HCT116 (cell line): ENCODE measurements at regions not wholly inside any gene's neighbourhood (a gene's known extent, or its start where the extent isn't known, plus 50 kb on each side); places are given as distances from the start of the nearest gene placed in this dataset.

Experiments
- ATAC-seq: fragments of 200-7000 bp; cut with Tn5 transposase; 2 replicates; pipeline ENCODE4 v1.9.1; 2020; ENCODE audit warnings: mild to moderate bottlenecking, moderate library complexity
- BruUV-seq: library from RNA; stranded (reverse); fragments of 400-500 nt; replicated peaks from 2 replicates; lab custom pipeline; 2021; lab: Mats Ljungman, UMichigan
- CTCF ChIA-PET: fragments of 300-600 bp; sonication (Branson Sonifier 250); formaldehyde crosslinking; loops from one replicate; lab custom pipeline; 2021; ENCODE audit warnings: antibody characterized with exemption; lab: Charles Lee
- POLR2A ChIA-PET: fragments of 300-600, 350-600 bp; sonication (Branson Sonifier 250); formaldehyde crosslinking; loops from one replicate; lab custom pipeline; 2021; ENCODE audit warnings: antibody characterized with exemption; lab: Charles Lee
- RAD21 ChIA-PET, 2 experiments: fragments of 300-600 bp; sonication (Branson Sonifier 250); formaldehyde crosslinking; loops; one replicate each; lab custom pipeline; 2023; ENCODE audit warnings: low total read pairs in 2 of 2; ENCODE audit not compliant: uncharacterized antibody in 2 of 2, unreplicated experiment in 2 of 2, low non-redundant PET in 1 of 2; lab: Charles Lee
- DNase-seq: peaks from one replicate; pipeline ENCODE4 v3.0.0-alpha.2; 2010; ENCODE audit warnings: low read depth, low spot score
- H2AFZ ChIP-seq: fragments of 200-600 bp; shearing (Covaris generic), sonication (generic); 2 replicates; pipeline ENCODE4 v1.6.1; 2017; ENCODE audit warnings: low read depth, mixed run types, mixed read lengths, antibody characterized with exemption, low read length; ENCODE audit not compliant: poor library complexity, severe bottlenecking
- H3K27ac ChIP-seq: 2 replicates; pipeline ENCODE4 v1.5.1; 2012; ENCODE audit warnings: low read depth, low read length
- H3K27me3 ChIP-seq: fragments of 200-600 bp; sonication (generic); 2 replicates; pipeline ENCODE4 v1.6.1; 2016; ENCODE audit warnings: mixed run types, low read length, mixed read lengths; ENCODE audit not compliant: insufficient read depth
- H3K36me3 ChIP-seq, 2 experiments: fragments of 200-500 bp in 1 of 2; fragments of 200-600 bp in 1 of 2; sonication (Bioruptor generic) in 1 of 2; sonication (generic) in 1 of 2; 2 replicates each; pipeline versions ENCODE4 v1.5.1 to v1.6.1; 2014 to 2016; ENCODE audit warnings: low read length in 2 of 2, inconsistent platforms in 1 of 2, mixed read lengths in 1 of 2, mixed run types in 1 of 2; ENCODE audit not compliant: insufficient read depth in 2 of 2, control insufficient read depth in 1 of 2
- H3K4me1 ChIP-seq, 2 experiments: fragments of 200-600 bp in 1 of 2; sonication (generic) in 1 of 2; 2 replicates each; pipeline versions ENCODE4 v1.5.1 to v1.6.1; 2012 to 2017; ENCODE audit warnings: low read length in 2 of 2, inconsistent platforms in 1 of 2, mild to moderate bottlenecking in 1 of 2, mixed read lengths in 1 of 2, mixed run types in 1 of 2, moderate library complexity in 1 of 2; ENCODE audit not compliant: insufficient read depth in 2 of 2, control insufficient read depth in 1 of 2
- H3K4me2 ChIP-seq: fragments of 200-600 bp; sonication (generic); 2 replicates; pipeline ENCODE4 v1.6.1; 2017; ENCODE audit warnings: mixed run types, low read length, mixed read lengths
- H3K4me3 ChIP-seq, 2 experiments: fragments of 200-600 bp in 1 of 2; sonication (generic) in 1 of 2; replicated peaks in 1 of 2; 2 replicates each; pipeline ENCODE4 v1.5.1; 2011 to 2016; ENCODE audit warnings: low read length in 2 of 2, control low read depth in 1 of 2, low read depth in 1 of 2, mild to moderate bottlenecking in 1 of 2, mixed read lengths in 1 of 2, mixed run types in 1 of 2
- H3K79me2 ChIP-seq: fragments of 200-600 bp; sonication (generic); 2 replicates; pipeline ENCODE4 v1.6.1; 2017; ENCODE audit warnings: mild to moderate bottlenecking, mixed run types, low read length, moderate library complexity, mixed read lengths; ENCODE audit not compliant: insufficient read depth
- H3K9ac ChIP-seq: fragments of 200-600 bp; sonication (generic); 2 replicates; pipeline ENCODE4 v1.6.1; 2016; ENCODE audit warnings: low read length, mixed read lengths
- H3K9me2 ChIP-seq: fragments of 200-600 bp; sonication (generic), shearing (Covaris generic); 2 replicates; pipeline ENCODE4 v1.6.1; 2017; ENCODE audit warnings: mixed run types, mild to moderate bottlenecking, moderate library complexity; ENCODE audit not compliant: insufficient read depth
- H3K9me3 ChIP-seq, 2 experiments: fragments of 200-500 bp in 1 of 2; fragments of 200-600 bp in 1 of 2; sonication (Bioruptor generic) in 1 of 2; sonication (generic) in 1 of 2; 2 replicates each; pipeline ENCODE4 v1.6.1; 2014 to 2017; ENCODE audit warnings: low read length in 2 of 2, mixed read lengths in 2 of 2, inconsistent platforms in 1 of 2, low read depth in 1 of 2, mild to moderate bottlenecking in 1 of 2, mixed run types in 1 of 2, moderate library complexity in 1 of 2; ENCODE audit not compliant: control insufficient read depth in 1 of 2, insufficient read depth in 1 of 2
- H4K20me1 ChIP-seq: fragments of 200-600 bp; sonication (generic), shearing (Covaris generic); 2 replicates; pipeline ENCODE4 v1.6.1; 2017; ENCODE audit warnings: mixed run types, mild to moderate bottlenecking, moderate library complexity; ENCODE audit not compliant: insufficient read depth
- CBX3 ChIP-seq: IDR thresholded peaks from 2 replicates; pipeline ENCODE4 v1.6.1; 2012; ENCODE audit warnings: low read depth
- CEBPB ChIP-seq: IDR thresholded peaks from 2 replicates; pipeline ENCODE4 v1.6.1; 2012; ENCODE audit warnings: low read depth
- EGR1 ChIP-seq: IDR thresholded peaks from 2 replicates; pipeline ENCODE4 v1.6.1; 2012; ENCODE audit warnings: low read depth
- ELF1 ChIP-seq: IDR thresholded peaks from 2 replicates; pipeline ENCODE4 v1.6.1; 2012; ENCODE audit warnings: low read depth, borderline replicate concordance
- EZH2 ChIP-seq: fragments of 200-600 bp; sonication (generic); IDR thresholded peaks from 2 replicates; pipeline ENCODE4 v1.6.1; 2017; ENCODE audit warnings: antibody characterized with exemption, mixed run types
- FOSL1 ChIP-seq: IDR thresholded peaks from 2 replicates; pipeline ENCODE4 v1.6.1; 2012; ENCODE audit warnings: low read depth
- JUND ChIP-seq: IDR thresholded peaks from 2 replicates; pipeline ENCODE4 v1.6.1; 2012
- POLR2A ChIP-seq: IDR thresholded peaks from 2 replicates; pipeline ENCODE4 v1.7.0; 2011; ENCODE audit warnings: borderline replicate concordance; ENCODE audit not compliant: insufficient read depth, insufficient read length; ENCODE audit errors: extremely low read depth
- POLR2AphosphoS5 ChIP-seq: IDR thresholded peaks from 2 replicates; pipeline ENCODE4 v1.6.1; 2011; ENCODE audit warnings: mild to moderate bottlenecking, low read depth, low read length, moderate library complexity
- RAD21 ChIP-seq: IDR thresholded peaks from 2 replicates; pipeline ENCODE4 v1.6.1; 2012; ENCODE audit warnings: low read depth, mild to moderate bottlenecking
- SIN3A ChIP-seq: IDR thresholded peaks from 2 replicates; pipeline ENCODE4 v1.6.1; 2012; ENCODE audit warnings: low read depth
- SP1 ChIP-seq: IDR thresholded peaks from 2 replicates; pipeline ENCODE4 v1.6.1; 2012; ENCODE audit warnings: low read depth
- SRF ChIP-seq: IDR thresholded peaks from 2 replicates; pipeline ENCODE4 v1.6.1; 2012; ENCODE audit warnings: low read depth
- YY1 ChIP-seq: IDR thresholded peaks from 2 replicates; pipeline ENCODE4 v1.6.1; 2011; ENCODE audit warnings: low read length, low read depth, moderate library complexity, mild to moderate bottlenecking; ENCODE audit not compliant: insufficient replicate concordance; ENCODE audit errors: extremely low read depth
- intact Hi-C: fragments of 100-400 bp; cut with micrococcal nuclease; formaldehyde crosslinking; loops from 2 replicates; pipeline ENCODE4 v1.10.0; 2022
- TF ChIP-seq, protein P1 (sequence below), 3 experiments: fragments of 200-600 bp in 1 of 3; sonication (generic) in 1 of 3; IDR thresholded peaks in 2 of 3; conservative IDR thresholded peaks in 1 of 3; 2 replicates each; pipeline ENCODE4 v1.5.1; 2012 to 2017; ENCODE audit warnings: low read depth in 2 of 3, low read length in 2 of 3, antibody characterized with exemption in 1 of 3, borderline replicate concordance in 1 of 3, control low read depth in 1 of 3, mild to moderate bottlenecking in 1 of 3, mixed read lengths in 1 of 3, mixed run types in 1 of 3, moderate library complexity in 1 of 3; ENCODE audit not compliant: insufficient read depth in 1 of 3
- TF ChIP-seq, protein P2 (sequence below): IDR thresholded peaks from 2 replicates; pipeline ENCODE4 v1.6.1; 2012
- TF ChIP-seq, protein P3 (sequence below): IDR thresholded peaks from 2 replicates; pipeline ENCODE4 v1.6.1; 2011; ENCODE audit warnings: mild to moderate bottlenecking, low read length, moderate library complexity; ENCODE audit not compliant: insufficient replicate concordance; ENCODE audit errors: extremely low read depth

DNA sequence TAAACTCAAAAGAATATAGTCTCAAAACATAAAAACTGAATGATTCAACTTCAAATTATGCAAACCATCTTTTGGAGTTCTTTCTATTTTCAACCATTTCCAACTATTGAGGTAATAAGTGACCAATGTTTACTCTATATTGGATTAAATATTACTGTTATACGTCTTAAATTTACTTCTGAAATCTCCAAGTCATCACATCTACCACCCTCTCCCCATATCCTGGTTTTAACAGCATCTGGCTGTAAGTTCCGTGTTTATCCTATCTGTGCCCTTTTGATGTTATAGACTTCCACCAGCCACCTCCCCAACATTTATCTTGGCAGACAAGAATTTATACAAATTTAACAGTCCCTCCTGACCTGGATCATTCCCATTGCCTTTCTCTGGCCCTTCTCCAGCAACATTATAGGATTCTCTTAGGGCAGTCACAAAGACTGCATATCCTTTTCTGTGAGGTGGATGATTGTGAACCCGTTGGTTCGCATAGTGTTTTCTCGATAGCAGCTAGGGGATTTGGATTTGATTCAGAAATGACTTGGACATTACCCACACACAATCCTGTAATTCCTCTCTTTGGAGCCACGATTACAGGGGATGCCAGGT, 313.4 kb upstream of the FMN2 start:
- Histone ChIP-seq H3K9ac (no peak overlapping the region), H3K4me1 (no peaks in the 10 kb centered on the region), H3K27me3 (no peaks in the 10 kb centered on the region), H4K20me1 (no peaks in the 10 kb centered on the region), H3K79me2 (no peaks in the 10 kb centered on the region), H3K9me2 (no peaks in the 10 kb centered on the region), H2AFZ (no peak overlapping the region), H3K36me3 (no peaks in the 10 kb centered on the region), H3K27ac (no peak overlapping the region), H3K9me3 (peaks cover 6 to 14% of the 10 kb centered on the region in 2 experiments; a peak in 2 of 4 replicates), H3K4me2 (no peak overlapping the region), H3K4me3 (no peak overlapping the region)
- BruUV-seq, result no TSS peak
- CTCF ChIA-PET, result no interaction called here
- no peak for ATAC-seq
- intact Hi-C loops, result no loop called here
- POLR2A ChIA-PET, result no interaction called here
- RAD21 ChIA-PET, result no interaction called here
- no peak for DNase-seq
- TF ChIP-seq, protein P1, sequence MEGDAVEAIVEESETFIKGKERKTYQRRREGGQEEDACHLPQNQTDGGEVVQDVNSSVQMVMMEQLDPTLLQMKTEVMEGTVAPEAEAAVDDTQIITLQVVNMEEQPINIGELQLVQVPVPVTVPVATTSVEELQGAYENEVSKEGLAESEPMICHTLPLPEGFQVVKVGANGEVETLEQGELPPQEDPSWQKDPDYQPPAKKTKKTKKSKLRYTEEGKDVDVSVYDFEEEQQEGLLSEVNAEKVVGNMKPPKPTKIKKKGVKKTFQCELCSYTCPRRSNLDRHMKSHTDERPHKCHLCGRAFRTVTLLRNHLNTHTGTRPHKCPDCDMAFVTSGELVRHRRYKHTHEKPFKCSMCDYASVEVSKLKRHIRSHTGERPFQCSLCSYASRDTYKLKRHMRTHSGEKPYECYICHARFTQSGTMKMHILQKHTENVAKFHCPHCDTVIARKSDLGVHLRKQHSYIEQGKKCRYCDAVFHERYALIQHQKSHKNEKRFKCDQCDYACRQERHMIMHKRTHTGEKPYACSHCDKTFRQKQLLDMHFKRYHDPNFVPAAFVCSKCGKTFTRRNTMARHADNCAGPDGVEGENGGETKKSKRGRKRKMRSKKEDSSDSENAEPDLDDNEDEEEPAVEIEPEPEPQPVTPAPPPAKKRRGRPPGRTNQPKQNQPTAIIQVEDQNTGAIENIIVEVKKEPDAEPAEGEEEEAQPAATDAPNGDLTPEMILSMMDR (IDR thresholded peaks at IDR 0.05 in 2 of 3, conservative IDR thresholded peaks at IDR 0.05 in 1 of 3; ENCODE audit: borderline replicate concordance in 1 of 3, insufficient read depth in 1 of 3, low read depth in 2 of 3, low read length in 2 of 3), result no peak
- TF ChIP-seq EGR1 (no peak), SIN3A (no peak), ELF1 (no peak), FOSL1 (no peak), YY1 (no peak), SP1 (no peak), JUND (no peak), CEBPB (no peak), SRF (no peak), POLR2A (no peak), RAD21 (no peak), CBX3 (no peak), EZH2 (no peak), POLR2AphosphoS5 (no peak)
- TF ChIP-seq, protein P2, sequence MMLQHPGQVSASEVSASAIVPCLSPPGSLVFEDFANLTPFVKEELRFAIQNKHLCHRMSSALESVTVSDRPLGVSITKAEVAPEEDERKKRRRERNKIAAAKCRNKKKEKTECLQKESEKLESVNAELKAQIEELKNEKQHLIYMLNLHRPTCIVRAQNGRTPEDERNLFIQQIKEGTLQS, result no peak
- TF ChIP-seq, protein P3, sequence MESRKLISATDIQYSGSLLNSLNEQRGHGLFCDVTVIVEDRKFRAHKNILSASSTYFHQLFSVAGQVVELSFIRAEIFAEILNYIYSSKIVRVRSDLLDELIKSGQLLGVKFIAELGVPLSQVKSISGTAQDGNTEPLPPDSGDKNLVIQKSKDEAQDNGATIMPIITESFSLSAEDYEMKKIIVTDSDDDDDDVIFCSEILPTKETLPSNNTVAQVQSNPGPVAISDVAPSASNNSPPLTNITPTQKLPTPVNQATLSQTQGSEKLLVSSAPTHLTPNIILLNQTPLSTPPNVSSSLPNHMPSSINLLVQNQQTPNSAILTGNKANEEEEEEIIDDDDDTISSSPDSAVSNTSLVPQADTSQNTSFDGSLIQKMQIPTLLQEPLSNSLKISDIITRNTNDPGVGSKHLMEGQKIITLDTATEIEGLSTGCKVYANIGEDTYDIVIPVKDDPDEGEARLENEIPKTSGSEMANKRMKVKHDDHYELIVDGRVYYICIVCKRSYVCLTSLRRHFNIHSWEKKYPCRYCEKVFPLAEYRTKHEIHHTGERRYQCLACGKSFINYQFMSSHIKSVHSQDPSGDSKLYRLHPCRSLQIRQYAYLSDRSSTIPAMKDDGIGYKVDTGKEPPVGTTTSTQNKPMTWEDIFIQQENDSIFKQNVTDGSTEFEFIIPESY, result no peak
